ENCODE measurements at regions not wholly inside any gene's neighbourhood (a gene's known extent, or its start where the extent isn't known, plus 50 kb on each side); places are given as distances from the start of the nearest gene placed in this dataset.

GRCh38 chr2:10985901-10986535 is 74.3 kb downstream of the KCNF1 start:
- TF ChIP-seq ZFX (IDR thresholded peaks at IDR 0.05) (no peak), CTCF (conservative IDR thresholded peaks at IDR 0.05) (no peak)
- no peak overlapping the region for H3K27ac ChIP-seq

GRCh38 chr2:10987439-10987838 is 75.7 kb downstream of the KCNF1 start:
- H3K27ac ChIP-seq = no peak overlapping the region
- TF ChIP-seq ZFX (IDR thresholded peaks at IDR 0.05) = 0 out of 2 replicates have a peak, but pooled peaks have one; percentile 10
- no peak for TF ChIP-seq CTCF (conservative IDR thresholded peaks at IDR 0.05)

- H3K27ac ChIP-seq = no peak overlapping the region
Observed at GRCh38 chr2:10987861-10988260, 76.1 kb downstream of the KCNF1 start.

GRCh38 chr2:10989151-10989550 is 77.4 kb downstream of the KCNF1 start:
- TF ChIP-seq ZFX (IDR thresholded peaks at IDR 0.05) = no peak
- no peak for TF ChIP-seq CTCF (conservative IDR thresholded peaks at IDR 0.05)
- no peak overlapping the region for H3K27ac ChIP-seq

More at GRCh38 chr2:10987861-10988260, 76.1 kb downstream of the KCNF1 start:
- TF ChIP-seq ZFX (IDR thresholded peaks at IDR 0.05) (no peak), CTCF (conservative IDR thresholded peaks at IDR 0.05) (no peak)

GRCh38 chr2:10989782-10990181 is 78.0 kb downstream of the KCNF1 start:
- TF ChIP-seq ZFX (IDR thresholded peaks at IDR 0.05) (no peak), CTCF (conservative IDR thresholded peaks at IDR 0.05) (no peak)
- H3K27ac ChIP-seq = no peak overlapping the region

GRCh38 chr2:10990561-10991111 is 78.9 kb downstream of the KCNF1 start:
- TF ChIP-seq CTCF (conservative IDR thresholded peaks at IDR 0.05) = no peak
- TF ChIP-seq ZFX (IDR thresholded peaks at IDR 0.05) = no peak
- no peak overlapping the region for H3K27ac ChIP-seq

- no peak overlapping the region for H3K27ac ChIP-seq
- TF ChIP-seq CTCF (conservative IDR thresholded peaks at IDR 0.05) (no peak), ZFX (IDR thresholded peaks at IDR 0.05) (no peak)
Observed at GRCh38 chr2:10992023-10992791, 80.5 kb downstream of the KCNF1 start.

Data from C4-2B (cell line).